ENCODE measurements at regions not wholly inside any gene's neighbourhood (a gene's known extent, or its start where the extent isn't known, plus 50 kb on each side); places are given as distances from the start of the nearest gene placed in this dataset.

- intact Hi-C loops (cut with micrococcal nuclease) = no loop called here
These were observed 434.5 kb downstream of the HDGFL1 start for GRCh38 chr6:23003671-23004467.

- intact Hi-C loops (cut with micrococcal nuclease) = no loop called here
These were observed 437.3 kb downstream of the HDGFL1 start for GRCh38 chr6:23006656-23007055.

GRCh38 chr6:23011615-23012014, 442.2 kb downstream of the HDGFL1 start:
- intact Hi-C loops (cut with micrococcal nuclease) = no loop called here

- intact Hi-C loops (cut with micrococcal nuclease) = no loop called here
These were observed 444.4 kb downstream of the HDGFL1 start for GRCh38 chr6:23013776-23014175.

DNA sequence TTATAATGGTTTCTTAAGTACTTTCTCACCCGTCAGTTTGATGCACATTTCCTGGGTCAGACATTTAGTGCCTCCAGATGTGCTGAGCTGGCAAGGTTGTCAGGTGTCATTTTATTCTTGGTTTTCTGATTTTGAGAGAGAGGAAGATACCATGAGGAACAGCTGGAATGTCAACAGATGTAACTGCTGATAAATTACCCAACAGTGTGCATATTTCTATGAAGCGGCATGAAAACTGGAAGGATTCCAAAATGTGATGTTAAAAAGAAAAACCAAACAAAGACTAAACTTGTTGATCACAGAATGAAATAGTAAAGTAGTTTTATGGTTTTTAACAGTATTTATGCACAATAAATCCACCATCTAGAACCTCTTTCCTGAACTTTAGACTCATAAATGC, 447.3 kb downstream of the HDGFL1 start:
- intact Hi-C loops (cut with micrococcal nuclease) = no loop called here

GRCh38 chr6:23021487-23021886, 452.1 kb downstream of the HDGFL1 start:
- intact Hi-C loops (cut with micrococcal nuclease) = no loop called here

DNA sequence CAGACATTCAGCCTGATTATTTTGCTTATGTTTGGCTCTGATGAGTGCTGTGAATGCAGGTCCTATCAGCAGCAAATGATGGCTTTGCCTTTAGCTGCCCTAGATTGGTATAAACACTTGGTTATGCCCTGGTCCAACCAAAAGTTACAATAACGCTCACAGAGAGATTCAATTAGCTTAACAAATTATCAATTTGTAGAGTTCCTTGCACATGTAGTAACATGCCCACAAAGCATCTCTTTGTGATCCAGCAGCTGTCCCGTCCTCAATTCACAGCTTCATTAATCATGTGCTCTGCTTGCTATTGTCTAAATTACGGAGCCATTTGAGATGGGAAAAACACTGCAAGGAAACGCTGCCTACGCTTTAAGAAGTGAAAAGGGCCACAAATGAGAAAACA, 457.9 kb downstream of the HDGFL1 start:
- intact Hi-C loops (cut with micrococcal nuclease) = no loop called here

DNA sequence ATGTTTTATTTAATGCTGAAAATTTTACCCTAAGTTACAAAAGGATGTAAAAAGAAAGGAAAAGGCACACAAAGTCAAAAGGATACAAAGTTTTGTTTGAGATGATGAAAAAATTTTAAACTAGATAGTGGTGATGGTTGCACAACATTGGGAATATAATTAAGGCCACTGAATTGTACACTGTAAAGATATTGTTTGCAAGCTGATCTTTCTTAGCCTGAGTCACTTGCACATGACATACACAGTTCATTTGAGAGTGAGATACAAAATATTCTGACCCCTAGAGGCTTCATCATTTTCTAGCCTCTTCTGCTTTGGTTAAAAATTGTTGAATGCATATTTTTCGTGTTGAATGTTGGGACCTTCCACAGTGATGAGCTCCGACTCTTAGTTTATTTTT, 462.6 kb downstream of the HDGFL1 start:
- intact Hi-C loops (cut with micrococcal nuclease) = no loop called here

DNA sequence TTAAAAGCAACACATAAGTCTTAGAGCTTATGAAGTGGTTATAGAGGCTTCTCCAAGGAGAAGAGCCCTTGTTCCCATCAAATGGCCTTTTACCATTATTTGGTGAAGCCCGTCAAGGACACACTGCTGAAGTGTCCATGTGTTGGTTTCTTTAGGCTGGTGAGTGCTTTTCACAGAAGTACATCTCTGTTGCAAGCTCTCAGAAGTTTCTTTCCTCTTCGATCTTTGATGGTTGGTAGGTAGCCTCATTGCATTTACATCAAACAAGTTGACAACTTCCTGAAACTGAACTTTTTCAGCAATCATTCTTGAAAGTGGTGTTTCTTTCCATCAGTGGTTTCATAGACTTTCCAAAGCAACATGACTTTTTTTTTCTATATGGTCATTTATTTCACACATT, 465.6 kb downstream of the HDGFL1 start:
- intact Hi-C loops (cut with micrococcal nuclease) = no loop called here

GRCh38 chr6:23036406-23036983, 467.1 kb downstream of the HDGFL1 start:
- intact Hi-C loops (cut with micrococcal nuclease) = no loop called here

DNA sequence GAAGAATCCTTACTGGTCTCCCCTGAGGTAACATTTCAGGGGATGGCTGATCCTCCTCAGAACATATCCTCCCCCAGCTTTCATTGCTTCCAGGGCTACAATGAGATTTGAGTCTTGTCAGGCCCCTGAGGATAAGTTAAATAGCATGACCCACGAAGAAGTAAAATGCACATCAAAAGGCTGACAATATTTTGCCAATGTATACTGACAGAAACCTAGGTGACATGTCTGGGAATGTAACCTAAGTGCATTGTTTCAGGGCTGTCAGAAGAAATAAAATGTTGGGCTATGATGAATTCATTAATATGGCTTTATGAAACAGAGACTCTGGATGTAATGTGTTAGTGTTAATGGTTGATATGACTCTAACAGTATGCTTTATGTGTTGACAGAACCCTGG, 471.5 kb downstream of the HDGFL1 start:
- intact Hi-C loops (cut with micrococcal nuclease) = no loop called here

DNA sequence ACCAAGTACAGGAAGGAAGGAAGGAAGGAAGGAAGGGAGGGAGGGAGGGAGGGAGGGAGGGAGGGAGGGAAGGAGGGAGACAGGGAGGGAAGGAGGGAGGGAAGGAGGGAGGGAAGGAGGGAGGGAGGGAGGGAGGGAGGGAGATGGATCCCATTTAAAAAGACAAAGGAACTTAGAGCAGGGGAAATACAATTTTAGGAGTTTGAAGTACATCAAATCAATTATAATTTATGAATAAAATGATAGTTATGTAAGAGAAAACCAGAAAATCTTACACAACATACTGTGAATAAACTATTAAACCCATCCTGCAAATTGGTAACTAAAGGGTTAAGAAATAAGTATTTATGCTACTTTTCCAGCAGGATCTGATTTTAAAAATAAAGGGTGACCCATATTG, 475.9 kb downstream of the HDGFL1 start:
- intact Hi-C loops (cut with micrococcal nuclease) = no loop called here

GRCh38 chr6:23055523-23055922, 486.2 kb downstream of the HDGFL1 start:
- intact Hi-C loops (cut with micrococcal nuclease) = no loop called here

- intact Hi-C loops (cut with micrococcal nuclease) = no loop called here
These were observed 504.5 kb downstream of the HDGFL1 start for GRCh38 chr6:23073821-23074220.

DNA sequence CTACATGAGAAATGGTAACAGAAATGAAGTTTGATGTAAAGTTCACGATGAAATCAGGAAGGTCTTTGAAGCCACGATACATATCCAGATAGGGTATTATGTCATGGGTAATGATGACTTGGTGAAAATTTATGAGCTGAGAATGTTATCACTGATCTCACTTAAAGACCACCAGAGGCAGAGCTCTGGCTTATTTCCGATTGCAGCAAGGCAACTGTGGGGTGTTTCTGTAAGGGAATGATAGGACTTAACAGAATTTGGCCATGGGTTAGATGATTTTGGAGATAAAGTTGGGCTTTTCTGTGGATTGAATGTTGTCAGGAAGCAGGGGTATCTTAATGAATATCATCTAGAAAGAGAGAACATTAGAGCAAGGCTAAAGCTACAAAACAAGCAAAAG, 508.4 kb downstream of the HDGFL1 start:
- intact Hi-C loops (cut with micrococcal nuclease) = no loop called here

DNA sequence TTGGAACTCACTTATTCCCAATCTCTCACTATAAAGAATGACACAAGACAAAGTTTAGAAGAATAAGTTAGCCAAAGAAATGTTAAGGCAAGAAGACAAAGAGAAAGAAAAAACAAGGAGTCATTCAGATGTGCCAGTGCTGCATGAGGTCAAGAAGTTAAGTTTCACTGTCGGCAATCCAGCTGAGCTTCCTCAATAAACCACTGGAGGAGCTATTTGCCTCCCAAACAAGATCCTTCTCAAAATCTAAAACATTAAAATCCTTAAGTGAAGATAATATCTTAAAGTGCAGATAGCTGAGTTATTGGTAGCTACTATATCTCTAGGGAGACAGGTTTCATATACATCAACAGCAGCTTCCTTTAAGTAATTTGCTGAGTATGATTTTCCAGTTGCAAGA, 512.3 kb downstream of the HDGFL1 start:
- intact Hi-C loops (cut with micrococcal nuclease) = no loop called here

DNA sequence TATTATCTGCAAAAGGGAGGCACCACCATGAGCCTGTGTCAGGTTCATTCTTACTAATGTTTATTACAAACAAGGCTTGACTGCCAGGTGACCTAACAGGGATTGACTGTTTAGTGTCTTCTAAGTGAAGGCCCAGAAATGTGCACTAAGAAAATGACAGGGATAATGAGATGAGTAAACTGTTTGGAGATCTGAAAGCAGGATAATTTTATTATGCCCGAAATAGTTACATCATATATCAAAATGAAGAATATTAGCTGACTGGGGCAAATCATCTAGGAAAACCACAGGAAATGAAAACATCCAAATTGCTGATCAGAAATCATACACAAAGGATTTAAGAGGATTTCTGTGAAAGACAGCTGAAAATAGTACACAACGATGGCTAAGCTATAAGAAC, 516.7 kb downstream of the HDGFL1 start:
- intact Hi-C loops (cut with micrococcal nuclease) = no loop called here

GRCh38 chr6:23087471-23087870, 518.1 kb downstream of the HDGFL1 start:
- intact Hi-C loops (cut with micrococcal nuclease) = no loop called here

DNA sequence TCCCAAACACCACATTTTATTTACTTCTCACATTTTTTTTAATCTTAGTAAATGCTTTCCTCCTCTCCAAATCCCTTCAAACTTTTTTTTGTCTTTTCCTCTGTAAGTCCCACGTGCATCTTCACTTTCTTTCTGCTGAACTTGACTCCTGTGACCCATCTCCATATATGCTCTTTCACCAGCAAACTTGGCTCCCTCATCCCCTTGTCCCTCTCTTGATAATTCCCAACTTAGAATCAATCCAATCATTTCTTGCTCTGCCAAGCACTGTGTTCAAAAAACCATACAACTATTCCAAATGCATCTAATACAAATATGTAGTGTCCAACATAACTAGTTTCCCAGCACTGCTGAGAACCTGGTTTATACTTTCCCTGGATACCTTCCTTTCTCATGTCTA, 519.4 kb downstream of the HDGFL1 start:
- intact Hi-C loops (cut with micrococcal nuclease) = no loop called here

GRCh38 chr6:23089981-23090380, 520.6 kb downstream of the HDGFL1 start:
- intact Hi-C loops (cut with micrococcal nuclease) = no loop called here

- intact Hi-C loops (cut with micrococcal nuclease) = no loop called here
These were observed 522.4 kb downstream of the HDGFL1 start for GRCh38 chr6:23091795-23092194.

DNA sequence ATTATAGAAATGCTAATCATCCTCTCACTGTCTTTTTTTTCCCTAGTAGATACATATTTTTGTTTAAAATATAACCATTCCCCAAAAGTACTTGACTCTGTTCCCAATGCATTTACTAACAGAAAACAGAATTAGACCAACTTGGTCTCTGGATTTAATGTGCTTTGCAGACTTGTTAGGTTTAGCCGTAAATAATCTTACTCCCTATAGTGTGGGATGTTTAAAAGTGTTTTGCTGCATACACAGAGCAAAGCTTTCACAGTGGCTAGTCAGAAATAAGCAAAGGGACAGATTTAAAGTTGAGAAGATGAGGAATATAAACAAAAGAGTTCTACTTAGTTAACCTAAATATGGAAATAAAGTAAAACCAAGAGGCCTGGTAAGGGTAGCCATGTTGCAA, 527.5 kb downstream of the HDGFL1 start:
- intact Hi-C loops (cut with micrococcal nuclease) = no loop called here

DNA sequence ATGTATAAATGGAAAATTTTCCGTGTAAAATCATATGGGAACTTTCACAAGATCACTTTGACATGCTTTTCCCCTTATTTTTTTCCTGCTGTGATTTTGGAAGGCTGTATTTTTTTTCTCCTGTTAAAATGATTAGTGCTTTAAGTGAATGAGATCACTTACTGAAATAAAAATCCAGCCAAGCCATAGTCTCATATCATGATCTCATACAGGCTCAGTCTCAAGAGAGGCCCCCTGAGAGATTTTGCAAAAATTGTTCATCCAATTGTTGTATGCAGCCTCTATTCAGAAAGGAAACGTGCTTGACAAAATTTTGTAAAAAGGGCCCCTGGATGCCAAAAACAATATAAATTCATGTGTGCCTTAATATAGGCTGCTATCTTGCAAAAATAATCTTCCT, 528.2 kb downstream of the HDGFL1 start:
- intact Hi-C loops (cut with micrococcal nuclease) = no loop called here
